ENCODE measurements at regions not wholly inside any gene's neighbourhood (a gene's known extent, or its start where the extent isn't known, plus 50 kb on each side); places are given as distances from the start of the nearest gene placed in this dataset.

- TF ChIP-seq POLR2AphosphoS5 (IDR thresholded peaks at IDR 0.05; ENCODE audit: low read depth, low read length), result no peak
- TF ChIP-seq POLR2A (IDR thresholded peaks at IDR 0.05; ENCODE audit: low read depth, low read length), result no peak
Measured at GRCh38 chr13:104837756-104838155, 1697.7 kb downstream of the EFNB2 start.

Measured in GM12892 (cell line).